GM19397 (cell line): ENCODE measurements at regions not wholly inside any gene's neighbourhood (a gene's known extent, or its start where the extent isn't known, plus 50 kb on each side); places are given as distances from the start of the nearest gene placed in this dataset.
"Not testable (repeated sequence)": the region's sequence is repeated elsewhere in the genome, so short reads cannot be mapped to it uniquely, and the experiment has no call there.

Experiments used
- ATAC-seq: cut with Tn5 transposase; IDR thresholded peaks from one replicate; pipeline ENCODE4 v1.9.1; 2021; ENCODE audit warnings: mild to moderate bottlenecking, moderate library complexity; ENCODE audit not compliant: unreplicated experiment

DNA sequence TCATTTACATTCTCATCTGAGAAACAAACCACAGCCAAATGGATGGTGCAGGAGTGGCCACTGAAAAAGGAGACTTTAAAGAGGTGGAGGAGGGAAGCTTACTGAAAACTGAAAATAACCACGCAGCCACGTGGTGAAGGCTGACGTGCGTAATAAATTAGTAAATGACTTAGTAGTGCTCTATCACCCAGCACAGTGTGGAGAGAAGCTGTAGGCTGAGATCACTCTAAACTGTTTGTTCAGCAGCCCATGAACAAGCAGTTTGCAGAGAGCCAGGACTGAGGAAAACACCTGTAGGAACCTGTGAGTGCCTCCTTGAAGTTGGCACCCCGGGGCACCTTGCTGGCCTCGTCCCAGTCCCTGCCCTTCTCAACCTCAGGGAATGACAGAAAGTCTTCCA, 193.0 kb downstream of the TXNL1 start:
- no peak for ATAC-seq

DNA sequence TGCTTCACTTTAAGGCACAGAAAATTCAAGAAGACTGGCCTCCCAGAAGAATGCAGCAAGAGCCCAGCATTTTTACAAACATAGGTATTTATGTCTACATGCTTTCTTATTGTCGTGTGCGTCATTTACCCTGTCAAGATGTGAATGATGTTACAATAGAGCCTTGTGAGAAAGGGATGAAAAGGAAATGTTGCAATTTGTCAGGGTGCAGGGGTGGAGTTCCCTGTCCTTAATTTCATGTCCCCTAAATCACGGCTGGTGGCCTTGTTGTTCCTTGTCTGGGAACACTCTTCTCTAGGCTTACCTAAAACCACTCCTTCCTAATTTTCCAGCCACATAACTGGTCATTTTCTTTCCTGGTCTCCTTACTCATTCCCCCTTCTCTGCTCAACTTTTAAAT, 194.2 kb downstream of the TXNL1 start:
- no peak for ATAC-seq

DNA sequence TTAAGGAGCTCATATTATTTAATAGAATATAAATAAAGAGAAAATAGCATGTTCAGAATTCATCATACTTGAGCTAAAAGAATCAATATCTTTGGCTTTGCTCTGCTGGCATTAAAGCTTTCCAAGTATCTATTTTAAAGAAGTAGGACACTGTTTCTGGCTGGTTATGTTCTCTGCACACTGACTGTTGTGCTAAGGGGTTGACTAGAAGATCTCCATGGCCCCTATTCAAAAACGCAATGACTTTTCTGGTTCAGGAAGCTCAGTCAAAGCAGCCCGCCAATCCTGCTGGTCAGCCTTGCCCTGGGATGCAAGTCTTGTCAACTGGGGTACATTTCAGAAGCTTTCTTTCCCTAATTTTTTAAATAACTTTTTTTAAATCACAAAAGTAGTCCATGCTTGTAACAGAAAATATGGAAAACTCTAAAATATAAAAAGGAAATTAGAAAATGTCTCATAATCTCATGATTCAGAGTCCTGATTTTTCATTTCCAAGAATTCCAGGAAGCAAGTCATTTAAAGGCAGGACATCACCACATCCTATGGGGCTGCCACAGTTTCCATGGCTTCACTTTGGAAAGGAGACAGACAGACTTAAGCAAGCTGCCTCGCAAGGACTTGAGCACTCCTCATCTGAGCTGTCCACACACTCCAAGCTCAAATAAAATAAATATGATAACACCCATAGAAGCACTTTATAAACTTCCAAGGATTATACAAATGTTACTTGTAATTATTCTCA, 195.1 kb downstream of the TXNL1 start:
- ATAC-seq: no peak

DNA sequence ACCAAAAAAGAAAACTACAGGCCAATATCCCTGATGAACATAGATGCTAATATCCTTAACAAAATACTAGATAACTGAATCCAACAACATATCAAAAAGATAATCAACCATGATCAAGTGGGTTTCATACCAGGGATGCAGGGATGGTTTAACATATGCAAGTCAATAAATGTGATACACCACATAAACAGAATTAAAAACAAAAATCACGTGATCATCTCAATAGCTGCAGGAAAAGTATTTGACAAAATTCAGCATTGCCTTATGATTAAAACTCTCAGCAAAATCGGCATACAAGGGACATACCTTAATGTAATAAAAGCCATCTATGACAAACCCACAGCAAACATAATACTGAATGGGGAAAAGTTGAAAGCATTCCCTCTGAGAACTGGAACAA, 199.9 kb downstream of the TXNL1 start:
- not testable (repeated sequence) for ATAC-seq

DNA sequence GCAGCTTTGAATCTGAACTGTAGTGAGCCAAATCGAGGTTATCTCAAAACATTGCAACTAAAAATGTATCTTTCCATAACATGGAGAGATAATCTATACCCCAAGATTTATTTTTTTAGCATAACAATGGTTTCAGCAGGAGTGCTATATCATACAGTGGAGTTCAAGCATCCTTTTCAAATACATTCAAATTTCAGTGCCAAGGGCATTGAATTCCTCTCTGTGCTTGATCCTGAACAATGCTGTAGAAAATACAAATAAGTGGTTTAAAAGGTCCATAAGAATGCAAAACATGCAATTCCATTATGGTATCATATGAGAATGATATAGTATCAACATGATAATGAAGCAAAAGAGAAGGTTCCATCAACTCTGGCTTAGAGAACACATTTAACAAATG, 201.7 kb downstream of the TXNL1 start:
- no peak for ATAC-seq

DNA sequence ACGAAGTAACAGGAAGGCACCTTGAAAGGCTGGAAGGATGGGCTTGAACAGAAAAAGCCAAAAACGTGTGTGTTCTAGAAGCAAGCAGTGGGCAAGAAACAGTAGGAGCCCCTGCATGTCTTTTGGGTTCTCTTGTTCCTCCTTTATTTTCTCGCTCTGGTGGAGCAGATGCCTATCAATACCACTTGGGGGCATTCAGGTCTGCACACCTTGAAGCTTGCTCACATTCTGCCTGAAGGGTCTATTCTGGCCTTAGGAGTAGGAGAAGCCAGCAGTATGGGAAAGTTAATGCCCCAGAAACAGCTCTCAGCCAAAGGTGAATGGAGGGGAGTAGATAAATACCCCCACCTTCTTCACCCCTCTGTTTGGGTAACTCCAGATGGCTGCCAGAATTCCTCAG, 204.5 kb downstream of the TXNL1 start:
- ATAC-seq: no peak

DNA sequence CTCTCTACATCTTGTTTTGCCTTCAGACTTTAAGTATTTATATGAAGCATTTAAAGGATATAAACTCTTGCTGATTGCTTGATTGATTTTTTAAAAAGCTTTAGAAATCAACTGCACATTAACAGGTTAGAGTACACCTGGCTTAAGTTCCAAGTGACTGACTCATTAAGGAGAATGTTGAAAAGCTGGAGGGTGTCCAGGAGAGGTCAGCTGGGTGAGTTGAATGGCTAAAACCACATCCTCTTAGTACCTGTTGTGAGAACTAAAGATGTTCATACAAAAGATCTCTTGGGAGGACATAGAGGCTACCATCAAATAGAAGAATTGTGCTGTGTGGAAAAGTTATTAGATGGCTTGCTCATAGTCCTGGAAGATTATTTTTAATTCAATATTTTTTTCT, 206.8 kb downstream of the TXNL1 start:
- no peak for ATAC-seq

DNA sequence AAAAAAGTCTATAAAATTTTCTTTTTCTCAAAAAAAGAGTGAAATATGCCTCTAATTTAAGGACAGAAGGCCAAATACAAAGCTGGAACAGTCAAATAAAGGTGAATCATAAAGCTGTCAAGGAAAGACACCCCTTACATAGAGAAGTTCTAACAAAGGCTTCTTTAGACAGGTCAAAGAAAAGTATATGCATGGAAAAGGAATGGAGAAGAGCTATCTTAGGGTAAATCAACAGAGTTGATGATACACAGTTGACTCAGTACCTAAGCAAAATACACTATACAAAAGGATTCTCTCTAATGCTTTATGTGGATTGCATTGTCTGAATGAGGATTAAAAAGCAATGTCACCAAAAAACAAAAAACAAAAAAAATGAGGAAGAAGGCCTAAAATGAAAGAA, 214.8 kb downstream of the TXNL1 start:
- no peak for ATAC-seq

DNA sequence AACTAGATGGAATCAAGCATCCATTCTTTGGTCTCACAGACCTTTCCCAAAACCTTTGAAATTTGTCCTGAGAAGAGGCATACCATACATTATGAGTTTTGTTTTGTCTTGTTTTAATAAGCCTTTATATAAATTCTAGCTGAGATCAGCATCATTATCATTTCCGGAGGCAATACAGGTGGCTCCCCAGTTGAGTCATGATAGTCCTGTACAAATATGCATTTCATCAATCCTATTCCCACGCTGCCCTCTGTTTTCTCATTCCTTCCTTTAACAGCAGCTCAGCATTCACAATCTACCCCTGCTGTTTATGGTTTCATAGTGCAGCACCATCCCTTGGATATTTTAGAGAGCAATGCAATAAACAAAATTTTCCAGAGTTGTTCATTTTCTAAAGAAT, 216.7 kb downstream of the TXNL1 start:
- no peak for ATAC-seq

DNA sequence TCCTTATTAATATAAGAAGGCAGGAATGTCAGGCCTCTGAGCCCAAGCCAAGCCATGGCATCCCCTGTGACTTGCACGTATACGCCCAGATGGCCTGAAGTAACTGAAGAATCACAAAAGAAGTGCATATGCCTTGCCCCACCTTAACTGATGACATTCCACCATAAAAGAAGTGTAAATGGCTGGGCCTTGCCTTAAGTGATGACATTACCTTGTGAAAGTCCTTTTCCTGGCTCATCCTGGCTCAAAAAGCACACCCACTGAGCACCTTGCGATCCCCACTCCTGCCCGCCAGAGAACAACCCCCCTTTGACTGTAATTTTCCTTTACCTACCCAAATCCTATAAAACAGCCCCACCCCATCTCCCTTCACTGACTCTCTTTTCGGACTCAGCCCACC, 217.5 kb downstream of the TXNL1 start:
- not testable (repeated sequence) for ATAC-seq

DNA sequence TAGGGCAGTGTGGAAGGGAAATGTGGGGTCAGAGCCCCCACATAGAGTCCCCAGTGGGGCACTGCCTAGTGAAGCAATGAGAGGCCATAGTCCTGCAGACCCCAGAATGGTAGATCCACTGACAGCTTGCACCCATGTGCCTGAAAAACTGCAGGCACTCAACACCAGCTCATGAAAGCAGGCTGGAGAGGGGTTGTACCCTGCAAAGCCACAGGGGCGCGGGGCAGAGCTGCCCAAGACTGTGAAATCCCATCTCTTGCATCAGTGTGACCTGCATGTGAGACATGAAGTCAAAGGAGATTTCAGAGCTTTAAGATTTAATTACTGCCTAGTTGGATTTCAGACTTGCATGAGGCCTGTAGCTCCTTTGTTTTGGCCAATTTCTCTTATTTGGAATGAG, 224.0 kb downstream of the TXNL1 start:
- ATAC-seq: no peak

DNA sequence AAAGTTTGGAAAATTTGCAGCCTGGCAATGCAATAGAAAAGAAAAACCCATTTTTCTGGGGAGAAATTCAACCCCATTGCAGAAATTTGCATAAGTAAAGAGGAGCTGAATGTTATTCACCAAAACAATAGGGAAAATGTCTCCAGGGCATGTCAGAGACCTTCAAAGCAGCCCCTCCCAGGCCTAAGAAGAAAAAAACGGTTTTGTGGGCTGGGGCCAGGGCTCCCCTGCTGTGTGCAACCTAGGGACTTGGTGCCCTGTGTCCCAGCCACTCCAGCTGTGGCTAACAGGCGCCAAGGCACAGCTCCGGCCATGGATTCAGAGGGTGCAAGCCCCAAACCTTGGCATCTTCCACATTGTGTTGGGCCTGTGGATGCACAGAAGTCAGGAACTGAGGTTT, 224.5 kb downstream of the TXNL1 start:
- no peak for ATAC-seq

DNA sequence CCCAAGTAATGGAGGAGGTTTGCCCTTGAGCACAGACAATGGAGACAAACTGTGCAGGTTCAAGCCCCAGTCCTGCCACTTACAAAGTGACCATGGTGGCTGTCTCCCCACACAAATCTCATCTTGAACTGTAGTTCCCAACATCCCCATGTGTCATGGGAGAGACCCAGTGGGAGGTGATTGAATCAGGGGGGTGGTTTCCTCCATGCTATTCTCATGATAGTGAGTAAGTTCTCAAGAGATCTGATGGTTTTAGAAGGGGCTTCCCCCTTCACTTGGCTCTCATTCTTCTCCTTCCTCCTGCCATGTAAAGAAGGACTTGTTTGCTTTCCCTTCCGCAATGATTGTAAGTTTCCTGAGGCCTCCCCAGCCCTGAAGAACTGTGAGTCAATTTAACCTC, 225.4 kb downstream of the TXNL1 start:
- ATAC-seq: no peak

DNA sequence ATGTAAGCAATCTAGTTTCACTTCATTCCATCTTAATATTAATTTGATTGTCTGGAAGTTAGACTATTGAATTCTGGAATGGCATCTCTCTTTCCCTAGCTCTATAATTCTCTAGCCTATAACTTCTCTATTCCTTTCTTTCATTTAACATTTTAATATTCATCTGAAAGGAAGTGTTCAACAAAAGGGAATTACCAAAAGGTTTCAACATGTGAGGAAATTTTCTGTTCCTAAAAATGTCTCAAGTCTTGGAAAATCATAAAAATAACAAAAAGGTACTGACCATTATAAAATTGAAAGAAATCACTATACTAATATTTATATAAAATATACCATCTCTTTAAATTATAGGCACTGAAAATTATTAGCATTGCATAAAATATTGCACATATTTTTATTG, 228.7 kb downstream of the TXNL1 start:
- no peak for ATAC-seq

DNA sequence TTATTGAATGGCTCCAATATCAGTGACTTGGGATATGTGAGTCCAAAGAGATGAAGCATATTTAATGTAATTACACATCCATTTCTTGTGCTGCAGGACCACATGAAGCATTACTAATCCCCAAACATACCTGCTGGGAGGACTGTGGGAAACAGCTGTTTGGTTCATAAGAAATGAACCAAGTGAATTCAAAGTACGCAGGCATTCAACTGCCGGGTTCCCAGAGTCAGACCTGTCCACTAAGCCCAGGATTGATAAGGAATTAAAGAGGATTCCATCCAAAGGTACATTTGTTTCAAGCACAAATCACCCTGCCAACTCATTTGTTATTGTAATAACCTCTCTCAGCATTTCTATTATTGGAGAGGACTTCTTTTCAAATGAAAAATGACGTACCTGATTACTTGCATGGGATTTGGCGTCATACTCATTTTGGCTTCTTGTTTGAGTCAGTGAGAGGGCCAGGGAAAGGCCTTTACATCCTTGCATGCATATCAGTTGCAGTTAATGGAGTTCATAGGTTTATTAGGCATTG, 230.7 kb downstream of the TXNL1 start:
- ATAC-seq: no peak

DNA sequence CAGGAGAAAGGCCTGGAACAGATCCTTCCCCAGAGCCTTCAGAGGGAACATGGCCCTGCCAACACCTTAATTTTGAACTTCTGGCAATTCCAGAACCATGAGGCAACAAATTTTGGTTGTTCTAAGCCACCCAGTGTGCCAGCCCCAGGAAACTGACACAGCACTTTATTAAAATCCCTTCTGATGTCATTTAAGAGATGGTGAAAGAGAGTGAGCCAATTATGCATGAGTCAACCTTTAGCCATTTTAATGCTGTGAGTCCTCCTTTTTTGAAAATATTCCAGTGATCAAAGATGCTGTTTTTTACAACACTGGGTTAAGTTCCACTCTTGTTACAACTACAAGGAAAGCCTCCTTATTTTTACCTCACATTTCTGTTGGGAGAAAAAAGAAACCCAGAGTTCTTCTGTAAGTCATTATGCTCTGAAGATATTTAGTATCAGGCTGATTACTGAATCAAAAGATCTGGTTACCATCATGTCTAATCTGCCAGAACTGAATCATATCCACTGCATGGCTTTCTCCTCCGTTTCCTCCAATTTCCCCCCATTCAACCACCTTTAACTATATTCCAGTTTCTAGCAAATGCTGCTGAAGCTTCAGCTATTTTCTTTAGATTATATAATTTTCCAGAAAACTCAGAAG, 235.4 kb downstream of the TXNL1 start:
- no peak for ATAC-seq

DNA sequence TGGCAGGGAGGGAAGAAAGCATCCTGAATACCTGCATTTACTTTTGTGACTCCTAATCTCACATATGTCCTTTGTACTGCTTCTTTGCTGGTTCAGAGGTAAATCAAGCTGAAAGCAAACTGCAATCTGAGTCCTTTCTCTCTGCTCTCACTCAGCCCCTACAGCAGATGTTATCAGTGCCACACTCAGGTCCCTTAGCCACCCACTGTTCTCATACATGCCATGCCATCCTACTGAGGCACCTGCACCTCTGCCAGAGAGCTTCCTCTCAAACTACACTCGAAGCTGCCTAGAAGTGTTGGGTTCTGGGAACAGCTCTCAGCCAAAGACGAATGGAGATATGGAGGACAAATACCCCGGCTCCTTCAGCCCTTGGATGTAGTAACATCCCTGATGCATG, 244.5 kb downstream of the TXNL1 start:
- ATAC-seq: no peak

DNA sequence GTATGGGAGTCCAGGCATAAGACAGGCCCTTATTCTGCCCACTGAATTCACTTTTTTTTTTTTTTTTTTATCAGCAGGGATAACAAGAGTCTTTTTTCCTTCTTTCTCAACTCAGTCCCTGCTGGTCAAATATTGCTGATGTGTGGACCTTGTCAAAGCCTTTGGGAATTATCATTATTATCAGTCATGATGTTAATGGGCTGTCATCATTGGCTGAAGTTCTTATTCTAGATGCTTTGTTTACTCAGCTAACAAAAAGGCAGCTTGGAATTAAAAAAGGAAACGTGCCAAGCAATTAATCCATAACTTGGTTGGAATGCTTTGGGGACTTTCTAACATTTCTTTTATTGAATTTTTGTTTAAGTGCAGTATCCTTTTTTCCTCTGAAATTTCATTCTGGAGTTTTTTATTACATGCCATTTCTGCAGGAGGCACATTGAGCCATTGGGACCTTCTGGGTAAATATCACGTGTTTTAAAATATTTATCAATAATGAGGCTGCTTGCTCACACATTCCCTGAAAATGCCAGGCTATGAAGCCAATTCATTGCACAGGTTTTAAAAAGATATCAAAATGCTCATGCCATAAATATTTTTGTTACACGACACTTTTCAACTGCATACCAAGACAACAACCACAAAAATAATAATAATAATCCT, 246.3 kb downstream of the TXNL1 start:
- ATAC-seq: no peak

DNA sequence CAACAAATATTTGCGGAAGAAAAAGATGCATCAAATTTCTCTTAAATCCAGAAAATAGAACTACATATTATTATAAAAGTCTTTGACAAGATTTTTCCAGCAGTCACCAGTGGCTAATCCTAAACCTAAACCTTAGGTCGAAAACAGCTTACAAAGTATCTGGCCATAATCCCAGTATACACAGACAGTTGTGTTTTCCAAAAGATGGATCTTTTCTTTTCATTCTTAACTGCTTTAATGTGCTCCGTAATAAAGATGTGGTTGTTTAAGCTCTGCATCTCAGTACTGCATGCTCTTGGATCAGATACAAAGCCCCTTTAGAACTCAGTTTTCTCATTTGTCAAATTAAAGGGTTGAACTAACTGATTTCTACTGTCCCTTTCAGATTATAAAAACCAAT, 247.8 kb downstream of the TXNL1 start:
- no peak for ATAC-seq

DNA sequence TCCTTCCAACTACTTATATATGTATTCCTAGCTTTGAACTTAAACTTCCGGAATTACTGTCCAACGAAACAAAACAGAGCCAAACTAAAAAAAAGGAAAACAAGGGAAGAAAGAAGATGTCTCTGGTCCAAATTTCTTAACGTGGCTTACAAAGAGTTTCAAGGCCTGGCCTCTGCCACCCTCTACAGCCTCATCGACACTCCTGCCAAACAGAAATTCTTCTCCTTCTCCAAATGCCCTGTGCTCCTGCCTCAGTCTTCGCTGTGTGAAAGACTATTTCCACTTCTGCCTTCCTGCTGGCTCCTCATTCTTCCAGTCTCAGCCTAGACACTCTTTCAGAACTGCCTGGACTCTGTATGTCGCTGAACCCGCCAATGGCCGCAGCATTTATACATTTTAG, 249.2 kb downstream of the TXNL1 start:
- ATAC-seq: no peak

DNA sequence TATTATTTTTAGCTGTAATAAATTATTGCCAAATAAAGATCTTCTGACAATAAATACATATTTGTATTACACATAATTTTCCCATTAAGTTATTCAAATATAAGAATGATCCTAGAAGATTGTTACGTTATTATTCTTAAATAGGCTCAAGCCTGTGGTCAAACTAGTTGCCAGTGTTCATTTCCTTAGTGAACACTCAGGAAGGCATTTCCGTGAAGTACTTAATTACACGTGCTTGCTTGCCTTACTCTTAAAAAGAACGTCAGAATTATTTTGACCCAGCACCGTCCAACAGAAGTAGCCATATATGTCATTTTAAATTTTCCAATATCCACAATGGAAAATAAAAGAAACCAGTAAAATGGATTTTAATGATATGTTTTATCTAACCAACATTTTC, 249.8 kb downstream of the TXNL1 start:
- ATAC-seq: no peak

DNA sequence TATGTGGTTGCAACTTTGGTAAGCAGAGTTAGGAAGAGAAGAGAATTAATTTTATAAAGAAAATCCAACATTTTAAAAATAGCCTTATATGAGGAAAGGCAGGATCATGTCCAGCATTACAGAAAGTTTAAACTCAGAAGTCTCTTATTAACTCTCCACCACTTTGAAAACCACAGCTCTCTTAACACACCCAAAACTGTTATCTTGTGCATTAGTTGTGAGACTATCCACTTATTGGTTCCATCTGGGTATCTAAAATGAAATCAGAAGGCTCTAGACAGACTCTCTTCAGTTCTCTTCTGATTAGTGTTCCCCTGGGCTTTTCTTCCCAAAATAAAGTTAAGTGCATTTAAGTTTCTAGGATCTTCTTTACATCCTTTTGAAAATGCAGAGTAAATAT, 251.5 kb downstream of the TXNL1 start:
- no peak for ATAC-seq
